ENCODE measurements at regions not wholly inside any gene's neighbourhood (a gene's known extent, or its start where the extent isn't known, plus 50 kb on each side); places are given as distances from the start of the nearest gene placed in this dataset.
"Not testable (repeated sequence)": the region's sequence is repeated elsewhere in the genome, so short reads cannot be mapped to it uniquely, and the experiment has no call there.

DNA sequence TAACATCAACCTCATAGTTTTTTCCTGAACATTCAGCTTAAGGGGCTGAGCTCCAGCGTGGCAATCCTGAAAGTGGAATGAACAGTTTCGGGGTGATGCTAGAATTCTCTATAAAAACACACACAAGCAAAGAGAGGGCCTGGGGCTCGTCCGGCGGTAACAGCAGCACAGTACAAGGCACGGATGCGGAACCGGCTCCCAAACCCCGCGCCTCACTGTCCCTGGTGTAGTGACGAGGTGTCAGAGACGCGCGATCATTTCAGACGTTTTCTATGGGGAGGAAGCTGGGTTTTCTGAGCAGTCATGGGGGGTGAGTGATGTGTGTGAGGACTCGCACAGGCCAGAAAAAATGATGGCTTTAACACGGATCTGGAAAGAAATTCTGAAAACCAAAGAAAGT is 177.3 kb upstream of the ZNF469 start:
- DNase-seq; intact Hi-C loops (cut with DNase I); ATAC-seq (ENCODE audit: poor library complexity): not testable (repeated sequence)

DNA sequence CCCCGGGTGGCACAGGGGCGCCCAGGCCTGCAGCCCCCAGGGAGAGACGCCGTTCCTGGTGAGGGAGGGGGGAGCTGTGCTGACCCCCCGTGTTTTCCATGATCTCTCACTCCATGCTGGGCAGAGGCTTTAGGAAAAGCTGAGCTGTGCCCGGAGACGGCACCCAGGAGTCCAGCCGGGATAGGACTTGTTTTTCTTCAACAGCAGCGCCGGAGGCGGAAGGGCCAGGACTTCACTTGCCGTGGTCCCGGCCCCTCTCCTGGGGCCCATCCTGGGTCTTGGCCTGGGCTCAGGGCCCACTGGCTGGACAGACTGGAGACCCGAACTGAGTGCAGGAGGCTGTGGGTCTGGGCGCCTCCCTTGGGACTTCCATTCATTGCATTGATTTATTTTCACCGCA is 176.8 kb upstream of the ZNF469 start:
- intact Hi-C loops (cut with DNase I); DNase-seq; ATAC-seq (ENCODE audit: poor library complexity): not testable (repeated sequence)

DNA sequence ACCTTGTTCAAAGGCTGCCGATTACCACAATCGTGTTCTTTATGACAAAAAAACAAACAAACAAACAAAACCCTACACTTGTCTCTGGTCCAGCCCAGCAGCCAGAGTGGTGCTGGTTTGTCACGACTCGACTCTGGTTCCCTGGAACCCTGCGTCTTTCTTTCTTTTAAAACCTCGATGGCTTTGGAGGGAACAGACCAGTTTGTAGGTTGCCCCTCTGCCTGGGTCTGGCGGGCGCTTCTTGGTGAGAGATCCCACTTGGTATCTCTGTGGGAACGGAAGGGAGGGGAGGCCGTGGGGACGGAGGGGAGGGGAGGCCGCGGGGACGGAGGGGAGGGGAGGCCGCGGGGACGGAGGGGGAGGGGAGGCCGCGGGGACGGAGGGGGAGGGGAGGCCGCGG is 176.2 kb upstream of the ZNF469 start:
- intact Hi-C loops (cut with DNase I); DNase-seq; ATAC-seq (ENCODE audit: poor library complexity): not testable (repeated sequence)

DNA sequence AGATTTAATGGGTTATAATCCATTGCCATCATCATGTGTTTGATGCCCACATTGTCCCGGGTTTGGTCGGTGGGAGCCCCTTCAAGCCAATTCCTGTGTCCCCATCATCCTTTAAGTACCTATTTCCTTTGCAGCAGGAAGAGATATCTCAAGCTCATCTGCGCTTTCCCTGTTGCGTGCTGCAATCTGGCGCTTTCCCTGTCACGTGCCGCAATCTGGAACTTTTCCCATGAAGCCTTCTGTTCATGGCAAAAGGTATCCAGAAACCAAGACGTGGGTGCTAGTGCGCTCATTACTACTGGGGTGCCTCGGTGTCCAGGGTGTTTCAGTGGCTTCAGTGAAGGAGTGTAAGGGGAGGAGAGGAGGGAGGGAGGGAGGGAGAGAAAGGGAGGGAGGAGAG is 174.6 kb upstream of the ZNF469 start:
- ATAC-seq (ENCODE audit: poor library complexity) (no peak), DNase-seq (no peak)
- intact Hi-C loops (cut with DNase I) = no loop called here

DNA sequence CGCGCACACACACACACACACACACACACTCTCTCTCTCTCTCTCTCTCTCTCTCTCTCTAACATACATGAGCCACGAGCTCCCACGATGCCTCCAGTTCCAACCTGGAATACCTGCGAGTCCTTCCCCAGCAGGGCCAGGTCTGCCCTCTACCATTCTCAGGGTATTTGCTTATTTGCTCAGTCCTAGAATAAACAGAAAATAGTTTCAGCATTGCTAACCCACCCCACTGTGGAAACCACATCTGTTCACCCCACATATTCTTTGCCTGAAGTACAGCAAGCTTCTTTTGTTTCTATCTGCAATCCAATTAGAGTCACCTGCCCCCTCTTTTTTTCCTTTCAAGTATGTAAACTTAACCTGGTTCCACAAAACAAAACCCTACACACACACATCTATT is 174.0 kb upstream of the ZNF469 start:
- DNase-seq; ATAC-seq (ENCODE audit: poor library complexity); intact Hi-C loops (cut with DNase I): not testable (repeated sequence)

DNA sequence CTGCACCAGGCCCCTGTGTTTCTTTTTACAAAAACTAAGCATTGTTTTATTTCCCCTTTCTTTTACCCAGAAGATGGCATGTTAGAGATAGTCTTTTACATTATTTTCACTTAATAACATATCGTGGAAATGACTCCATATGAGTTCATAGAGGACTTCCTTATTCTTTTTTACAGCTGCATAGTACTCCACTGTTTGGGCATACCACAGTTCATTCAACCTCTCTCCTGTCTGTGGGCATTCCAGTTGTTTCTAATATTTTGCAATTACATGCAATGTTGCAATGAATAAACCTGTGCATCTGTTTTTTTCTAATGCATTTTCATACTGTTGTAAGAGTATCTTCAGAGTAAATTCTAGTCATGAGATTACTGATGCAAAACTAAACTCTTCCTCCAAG is 173.2 kb upstream of the ZNF469 start:
- ATAC-seq (ENCODE audit: poor library complexity); intact Hi-C loops (cut with DNase I); DNase-seq: not testable (repeated sequence)

DNA sequence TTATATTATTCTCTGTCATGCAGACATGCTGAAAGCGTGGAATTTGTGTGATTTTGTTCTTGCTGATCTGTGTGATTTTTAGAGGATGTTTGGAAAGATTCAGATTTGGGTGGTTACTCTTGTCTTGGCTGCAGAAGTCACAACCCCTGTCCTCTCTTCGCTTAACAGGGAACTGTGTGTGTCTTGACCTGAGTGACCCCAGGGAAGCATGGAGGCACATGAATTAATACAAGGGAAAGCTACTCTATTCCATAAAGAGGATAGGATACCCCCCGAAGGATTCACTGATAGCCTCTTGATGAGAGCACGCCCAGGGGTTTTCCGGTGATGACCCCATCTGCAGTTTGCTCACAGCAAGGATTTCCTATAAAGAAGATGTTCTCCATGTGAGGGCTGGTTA is 168.8 kb upstream of the ZNF469 start:
- ATAC-seq (ENCODE audit: poor library complexity); DNase-seq; intact Hi-C loops (cut with DNase I): not testable (repeated sequence)

DNA sequence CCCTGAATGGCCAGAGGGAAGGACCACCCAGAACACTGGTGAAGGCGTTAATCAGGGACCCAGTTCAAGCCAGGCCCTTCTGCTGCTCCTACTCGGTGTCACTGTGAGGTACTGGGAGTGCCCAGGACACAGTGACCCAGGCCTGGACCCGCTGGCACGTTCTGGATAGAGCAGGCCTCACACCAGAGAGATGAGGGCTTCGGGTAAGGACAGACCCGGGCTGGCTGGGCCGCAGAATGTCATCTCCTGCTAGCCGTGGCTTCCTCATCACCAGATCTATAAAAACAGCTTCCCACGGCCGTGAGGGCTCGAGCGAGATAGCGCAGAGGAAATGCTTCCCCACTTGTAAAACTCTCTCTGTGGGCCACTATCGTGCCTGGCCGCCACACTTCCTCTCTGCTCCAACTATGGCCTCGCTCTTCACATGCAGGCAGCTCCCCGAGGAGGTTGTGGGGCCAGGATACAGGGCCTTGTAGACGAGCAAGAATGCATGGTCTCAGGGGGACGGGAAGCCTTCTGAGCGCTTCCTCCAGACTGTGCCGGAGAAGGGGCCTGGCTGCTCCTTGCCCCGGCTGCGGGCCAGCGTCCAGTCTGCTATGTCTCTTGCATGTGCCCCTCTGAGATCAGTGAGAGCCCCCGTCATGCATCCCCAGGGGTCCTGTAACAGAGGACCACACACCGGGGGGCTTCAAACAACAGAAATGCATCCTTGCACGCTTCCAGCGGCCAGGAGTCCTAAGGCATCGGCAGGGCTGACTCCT is 161.6 kb upstream of the ZNF469 start:
- ATAC-seq (ENCODE audit: poor library complexity) (peak; percentile 75), DNase-seq (peak; percentile 54)
- intact Hi-C loops (cut with DNase I) = not testable (repeated sequence)

DNA sequence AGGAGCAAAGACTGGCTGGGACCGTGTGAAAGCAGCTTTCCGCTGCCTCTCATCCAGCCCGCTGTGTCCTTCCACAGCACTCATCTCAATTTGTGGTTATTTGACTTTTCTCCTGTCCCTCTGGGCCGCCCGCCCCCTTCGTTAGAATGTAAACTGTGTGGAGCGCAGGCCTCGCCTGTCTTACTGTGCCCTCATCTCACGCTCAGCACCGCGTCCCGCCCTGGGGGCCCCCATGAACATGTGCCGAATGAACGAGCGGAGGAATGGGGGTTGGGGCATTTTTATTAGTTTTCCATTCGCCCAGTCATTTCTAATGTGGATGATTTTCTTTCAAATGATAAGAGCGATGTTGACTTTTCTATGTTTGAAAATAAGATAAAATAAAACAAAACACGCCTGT is 159.1 kb upstream of the ZNF469 start:
- ATAC-seq (ENCODE audit: poor library complexity); intact Hi-C loops (cut with DNase I); DNase-seq: not testable (repeated sequence)

DNA sequence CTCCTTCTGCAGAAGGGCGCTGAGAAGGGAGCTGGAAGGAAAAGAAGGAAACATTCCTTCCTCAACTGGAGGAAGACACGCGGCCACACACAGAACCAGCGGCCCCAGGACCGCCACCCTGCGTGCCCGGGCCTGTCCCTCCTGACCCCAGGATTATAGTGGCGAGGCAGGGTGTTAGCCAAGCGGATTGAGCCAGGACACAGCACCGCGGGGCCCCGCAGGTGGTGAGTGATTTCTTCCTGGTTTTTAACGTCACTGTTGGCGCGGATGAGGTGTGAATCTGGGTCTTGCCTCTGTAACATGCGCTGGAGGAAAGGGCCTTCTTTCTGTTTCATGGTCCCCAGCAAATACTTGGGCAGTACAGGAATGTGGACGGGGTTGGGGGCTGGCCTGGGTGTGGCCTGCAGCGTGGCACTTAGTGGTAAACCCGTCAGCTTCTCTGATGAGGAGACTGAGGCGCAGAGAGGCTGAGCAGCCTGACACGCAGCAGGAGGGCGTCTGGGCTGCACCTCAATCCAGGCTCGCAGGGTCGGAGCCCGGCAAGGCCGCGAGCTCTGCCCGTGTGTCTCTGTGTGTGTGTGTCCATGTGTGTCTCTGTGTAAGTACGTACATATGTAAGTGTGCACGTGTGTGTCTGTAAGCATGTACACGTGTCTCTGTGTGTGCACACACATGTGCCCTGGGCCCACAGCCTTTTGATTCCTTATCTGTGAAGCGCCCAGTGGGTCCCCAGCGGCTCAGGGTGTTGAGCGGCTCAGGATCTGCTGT is 158.4 kb upstream of the ZNF469 start:
- ATAC-seq (ENCODE audit: poor library complexity); intact Hi-C loops (cut with DNase I); DNase-seq: not testable (repeated sequence)

DNA sequence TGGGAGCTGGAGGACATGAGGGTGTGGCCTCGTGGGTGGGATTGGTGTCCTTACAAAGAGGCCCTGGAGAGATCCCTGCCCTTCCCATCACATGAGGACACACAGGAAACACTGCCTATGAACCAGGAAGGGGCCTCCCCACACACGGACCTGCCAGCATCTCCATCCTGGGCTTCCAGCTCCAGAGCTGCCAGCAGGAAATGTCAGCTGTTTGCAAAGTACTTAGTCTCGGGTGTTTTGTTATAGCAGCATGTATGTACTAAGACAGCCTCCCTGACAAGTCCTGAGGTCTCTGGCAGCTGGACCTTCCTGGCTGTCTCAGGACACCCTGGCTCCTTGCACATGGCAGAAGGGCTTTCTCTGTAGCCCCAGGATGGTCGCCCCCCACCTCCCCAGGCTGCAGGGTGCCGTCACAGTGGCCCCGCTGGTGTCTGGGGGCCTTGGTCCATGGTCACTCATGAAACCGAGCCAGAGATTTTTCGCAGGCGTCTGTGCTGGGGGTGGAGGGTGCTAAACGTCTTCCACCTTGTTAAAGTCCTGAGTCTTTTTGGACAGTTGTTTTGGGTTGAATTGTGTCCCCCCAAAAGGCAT is 157.0 kb upstream of the ZNF469 start:
- DNase-seq; ATAC-seq (ENCODE audit: poor library complexity); intact Hi-C loops (cut with DNase I): not testable (repeated sequence)

DNA sequence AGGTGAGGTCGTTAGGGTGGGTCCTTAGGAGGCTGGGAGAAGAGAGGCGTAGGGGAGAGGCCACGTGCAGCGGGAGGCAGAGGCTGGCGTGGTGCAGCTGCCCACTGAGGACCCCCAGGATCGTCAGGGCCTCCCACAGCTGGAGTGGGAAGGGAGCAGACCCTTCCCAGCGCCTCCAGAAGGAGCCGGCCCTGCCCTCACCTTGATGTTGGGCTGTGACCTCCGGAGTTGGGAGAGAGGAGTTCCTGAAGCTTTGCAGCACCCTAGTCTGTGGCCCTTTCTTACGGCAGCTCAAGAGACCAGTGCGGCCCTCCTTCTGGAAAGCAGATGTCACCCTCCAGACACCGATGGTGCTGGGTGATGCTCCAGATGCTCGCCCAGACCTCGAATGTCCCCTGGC is 156.5 kb upstream of the ZNF469 start:
- intact Hi-C loops (cut with DNase I); ATAC-seq (ENCODE audit: poor library complexity); DNase-seq: not testable (repeated sequence)

DNA sequence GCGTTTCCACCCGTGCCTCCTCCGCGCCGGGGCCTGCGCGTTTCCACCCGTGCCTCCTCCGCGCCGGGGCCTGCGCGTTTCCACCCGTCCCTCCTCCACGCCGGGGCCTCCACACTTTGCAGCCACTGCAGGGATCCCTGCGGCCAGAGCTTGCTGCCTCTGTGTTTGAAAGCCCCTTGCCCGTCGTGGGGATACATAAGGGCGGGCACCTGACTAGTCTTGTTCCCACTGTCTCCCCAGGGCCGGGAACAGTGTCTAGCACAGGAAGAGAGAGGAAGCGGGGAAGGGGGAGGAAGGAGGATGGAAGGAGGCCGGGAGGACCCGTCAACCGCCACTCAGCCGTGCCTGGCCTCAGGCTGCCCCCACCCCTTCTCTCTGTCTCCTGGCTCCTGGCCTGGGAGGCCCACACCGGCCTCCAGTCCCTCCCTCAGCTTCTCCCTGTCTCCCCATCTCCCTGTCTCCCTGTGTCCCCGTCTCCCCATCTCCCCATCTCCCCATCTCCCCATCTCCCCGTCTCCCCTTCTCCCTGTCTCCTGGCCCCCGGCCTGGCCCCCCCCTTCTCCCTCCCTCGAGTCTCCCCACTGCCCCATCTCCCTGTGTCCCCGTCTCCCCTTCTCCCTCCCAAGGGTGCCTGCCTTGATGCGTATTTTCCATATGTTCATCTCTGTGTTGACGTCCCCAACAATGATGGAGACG is 155.6 kb upstream of the ZNF469 start:
- ATAC-seq (ENCODE audit: poor library complexity); DNase-seq; intact Hi-C loops (cut with DNase I): not testable (repeated sequence)

DNA sequence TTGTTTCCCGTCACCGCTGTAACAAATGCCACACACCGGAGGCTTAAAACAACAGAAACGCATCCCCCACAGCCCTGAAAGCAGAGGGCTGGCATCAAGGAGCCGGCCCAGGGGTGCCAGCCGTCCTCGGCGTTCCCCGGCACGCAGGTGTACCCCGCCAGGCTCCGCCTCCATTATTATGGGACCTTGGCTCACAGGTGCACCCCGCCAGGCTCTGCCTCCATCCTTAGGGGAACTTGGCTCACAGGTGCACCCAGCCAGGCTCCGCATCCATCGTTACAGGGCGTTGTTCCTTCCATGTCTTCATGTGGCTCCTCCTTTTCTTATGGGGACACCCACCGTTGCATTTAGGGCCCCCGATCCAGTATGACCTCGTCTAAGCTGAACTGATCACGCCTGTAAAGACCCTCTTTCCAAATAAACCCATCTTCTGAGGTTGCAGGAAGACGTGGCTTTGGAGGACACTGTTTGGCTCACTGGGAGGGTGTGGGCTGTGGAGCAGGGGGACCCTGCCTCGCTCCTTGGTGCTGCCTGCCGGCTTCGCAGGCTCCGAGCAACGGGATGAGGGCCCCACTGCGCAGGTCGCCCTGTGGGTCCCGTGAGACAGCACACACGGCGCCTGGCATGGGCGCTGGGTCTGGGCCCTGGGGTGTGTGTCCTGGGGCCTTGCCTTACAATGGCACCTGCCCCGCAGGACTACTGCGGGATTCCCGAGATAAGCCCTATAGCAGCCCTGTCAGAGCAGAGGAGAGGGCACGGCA is 154.9 kb upstream of the ZNF469 start:
- ATAC-seq (ENCODE audit: poor library complexity); DNase-seq; intact Hi-C loops (cut with DNase I): not testable (repeated sequence)

DNA sequence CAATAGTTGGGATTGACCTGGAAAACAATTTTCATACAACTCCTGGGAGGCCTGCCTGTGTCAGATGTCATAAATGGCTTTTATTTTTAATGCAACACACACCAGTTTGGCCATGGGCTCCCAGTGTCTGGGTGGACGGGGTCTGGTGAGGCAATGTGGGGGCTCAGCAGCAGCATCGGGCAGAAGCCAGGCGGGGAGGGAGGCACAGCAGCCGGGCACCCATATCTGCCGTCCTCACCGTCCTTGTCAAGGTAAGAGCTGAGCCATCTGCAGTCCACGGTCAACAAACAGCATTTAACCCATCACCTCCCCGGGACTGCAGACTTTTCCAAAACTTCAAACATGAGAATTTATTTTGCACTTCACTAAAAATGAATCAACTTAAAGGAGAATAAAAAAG is 154.0 kb upstream of the ZNF469 start:
- DNase-seq; ATAC-seq (ENCODE audit: poor library complexity); intact Hi-C loops (cut with DNase I): not testable (repeated sequence)

DNA sequence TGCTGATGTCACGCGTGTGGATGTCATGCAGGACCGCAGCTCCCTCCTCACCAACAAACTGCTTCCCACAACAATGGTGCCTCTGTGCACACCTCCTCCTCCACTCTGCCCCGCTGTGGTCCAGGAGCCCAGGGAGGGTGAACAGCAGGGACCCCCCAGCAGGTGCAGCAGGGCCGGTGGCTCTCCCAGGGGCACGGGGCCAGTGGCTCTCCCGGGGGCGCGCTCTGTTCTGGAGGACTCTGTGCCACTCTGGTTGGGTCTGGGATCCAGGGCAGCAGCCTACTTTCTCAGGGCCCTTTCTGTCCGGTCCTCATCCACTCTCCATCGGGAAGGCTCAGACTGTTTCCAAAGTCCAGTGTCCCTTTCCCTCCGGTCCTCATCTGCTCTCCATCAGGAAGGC is 153.0 kb upstream of the ZNF469 start:
- DNase-seq; intact Hi-C loops (cut with DNase I); ATAC-seq (ENCODE audit: poor library complexity): not testable (repeated sequence)

DNA sequence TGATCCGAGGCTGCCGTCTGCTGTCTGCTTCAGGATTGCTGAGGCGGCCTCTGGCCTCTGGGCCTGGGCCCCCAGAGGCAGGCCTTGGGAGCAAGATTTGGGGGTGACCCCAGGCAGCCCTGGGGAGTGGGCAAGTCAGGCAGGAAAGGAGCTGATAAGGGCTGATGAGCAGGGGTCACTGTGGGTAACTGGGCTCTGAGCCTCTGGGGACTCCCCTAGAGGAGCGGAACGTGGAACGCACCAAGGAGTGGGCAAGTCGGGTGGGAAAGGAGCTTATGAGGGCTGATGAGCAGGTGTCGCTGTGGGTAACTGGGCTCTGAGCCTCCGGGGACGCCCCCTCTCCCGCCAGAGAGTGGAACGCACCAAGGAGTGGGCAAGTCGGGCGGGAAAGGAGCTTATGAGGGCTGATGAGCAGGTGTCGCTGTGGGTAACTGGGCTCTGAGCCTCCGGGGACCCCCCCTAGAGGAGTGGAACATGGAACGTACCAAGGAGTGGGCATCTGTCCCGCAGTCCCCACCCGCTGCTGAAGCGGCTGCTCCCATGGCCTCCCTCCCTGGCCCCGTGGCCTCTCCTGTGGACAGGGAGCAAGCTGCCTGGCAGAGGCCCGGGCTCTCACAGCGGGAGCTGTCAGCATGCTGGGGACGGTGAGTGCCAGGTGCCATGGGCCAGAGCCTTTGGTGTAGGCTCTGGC is 152.3 kb upstream of the ZNF469 start:
- DNase-seq; ATAC-seq (ENCODE audit: poor library complexity); intact Hi-C loops (cut with DNase I): not testable (repeated sequence)
